GM21526 (cell line): ENCODE measurements at regions not wholly inside any gene's neighbourhood (a gene's known extent, or its start where the extent isn't known, plus 50 kb on each side); places are given as distances from the start of the nearest gene placed in this dataset.

Source experiments
- ATAC-seq: cut with Tn5 transposase; IDR thresholded peaks from one replicate; pipeline ENCODE4 v1.9.1; 2021; ENCODE audit warnings: moderate library complexity; ENCODE audit not compliant: unreplicated experiment, low FRiP score

DNA sequence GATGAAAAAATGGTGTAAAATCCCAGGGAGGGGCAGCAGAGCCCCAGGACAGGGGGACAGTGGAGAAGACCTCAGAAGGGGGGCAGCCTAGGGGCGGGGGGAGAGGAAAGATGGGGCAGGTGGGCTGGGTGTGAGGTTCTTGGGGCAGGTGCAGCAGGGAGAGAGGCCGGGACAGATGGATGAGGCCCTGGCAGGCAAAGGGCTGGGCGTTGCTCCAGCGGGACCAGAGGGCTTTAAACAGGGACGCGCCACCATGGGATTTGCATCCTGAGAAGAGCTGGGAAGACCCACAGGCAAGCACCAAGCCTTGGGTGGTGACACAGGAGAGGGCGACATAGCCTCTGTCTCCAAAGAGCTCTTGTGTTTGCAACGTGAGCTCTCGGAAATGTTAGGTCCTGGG is 1342.8 kb downstream of the TBC1D22A start:
- no peak for ATAC-seq

- no peak for ATAC-seq
Observed at GRCh38 chr22:48104766-48105165, 1342.3 kb downstream of the TBC1D22A start.

GRCh38 chr22:48104102-48104738 is 1341.8 kb downstream of the TBC1D22A start:
- ATAC-seq, result no peak

- no peak for ATAC-seq
Observed at GRCh38 chr22:48103126-48103875, 1340.9 kb downstream of the TBC1D22A start.

DNA sequence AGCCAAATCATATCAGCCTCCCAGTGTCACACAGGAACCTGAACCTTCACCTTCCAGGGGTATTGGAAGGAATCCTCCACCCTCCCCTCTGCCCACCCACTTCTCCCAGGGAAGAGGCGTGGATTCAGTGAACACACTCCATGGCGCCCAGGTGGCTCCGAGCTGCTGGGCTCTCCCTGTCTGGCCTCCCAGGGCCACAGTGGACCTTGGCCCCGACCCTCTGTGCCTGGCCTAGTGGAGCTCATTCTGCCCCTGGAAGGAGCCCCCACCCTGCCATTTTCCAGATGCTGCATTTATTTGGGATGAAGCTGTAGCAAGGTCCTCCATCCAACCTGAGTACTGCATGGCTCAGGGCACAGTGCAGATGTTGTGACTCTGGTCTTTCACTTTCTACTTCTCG is 1340.1 kb downstream of the TBC1D22A start:
- ATAC-seq, result no peak

- ATAC-seq, result no peak
Observed at GRCh38 chr22:48101704-48102103, 1339.3 kb downstream of the TBC1D22A start.

- no peak for ATAC-seq
Observed at GRCh38 chr22:48100685-48101417, 1338.4 kb downstream of the TBC1D22A start.

- ATAC-seq, result no peak
Observed at GRCh38 chr22:48099671-48100070, 1337.2 kb downstream of the TBC1D22A start.

- no peak for ATAC-seq
Observed at GRCh38 chr22:48099251-48099650, 1336.8 kb downstream of the TBC1D22A start.

DNA sequence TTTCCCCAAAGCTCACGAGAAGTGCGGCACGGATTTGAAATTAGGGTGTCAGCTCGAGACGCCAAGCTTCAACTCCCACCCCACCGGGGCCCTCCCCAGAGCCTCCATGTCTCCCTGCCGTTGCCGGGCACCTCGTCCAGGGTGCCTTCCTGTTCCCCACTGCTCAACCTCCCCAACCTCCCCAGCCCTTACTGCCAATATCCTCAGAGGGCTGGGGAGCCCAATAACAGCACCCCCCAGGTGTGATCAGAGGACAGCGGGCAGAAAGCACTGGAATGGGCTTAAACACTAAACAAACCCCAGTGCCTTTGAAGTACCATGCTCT is 1336.4 kb downstream of the TBC1D22A start:
- peak; percentile 5 for ATAC-seq

DNA sequence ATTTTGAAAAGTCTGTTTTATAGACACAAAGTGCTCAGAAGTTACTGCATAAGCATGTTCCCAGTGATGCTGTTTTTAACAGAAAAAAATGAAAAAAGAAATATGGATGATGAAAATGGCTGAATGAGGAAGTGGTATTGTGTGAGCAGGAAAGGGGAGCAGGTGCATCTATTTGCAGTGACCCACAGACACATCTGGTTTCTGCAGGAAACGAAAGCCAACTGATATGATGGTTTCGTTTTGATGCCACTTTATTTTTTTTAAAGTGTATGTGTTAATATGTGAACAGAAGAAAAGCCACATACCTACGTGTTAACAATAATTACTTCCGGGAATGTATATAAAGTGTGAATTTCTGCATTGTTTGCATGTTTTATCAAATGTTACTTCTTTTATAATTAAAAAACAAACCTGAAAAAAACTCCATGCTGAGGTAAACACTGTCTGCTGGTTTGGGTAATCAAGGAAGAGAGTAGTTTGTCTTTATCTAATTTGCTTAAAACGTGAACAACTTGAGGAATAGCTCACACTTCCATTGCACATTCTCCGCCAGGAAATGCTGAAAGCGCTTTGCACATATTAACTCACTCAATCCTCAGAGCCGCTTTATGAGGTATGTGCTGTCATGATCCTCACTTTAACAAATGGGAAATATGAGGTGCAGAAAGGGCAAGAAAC is 1335.9 kb downstream of the TBC1D22A start:
- peak; percentile 85 for ATAC-seq

- peak; percentile 33 for ATAC-seq
Observed at GRCh38 chr22:48097723-48098122, 1335.3 kb downstream of the TBC1D22A start.

GRCh38 chr22:48096851-48097665 is 1334.6 kb downstream of the TBC1D22A start:
- ATAC-seq, result peak; percentile 8

DNA sequence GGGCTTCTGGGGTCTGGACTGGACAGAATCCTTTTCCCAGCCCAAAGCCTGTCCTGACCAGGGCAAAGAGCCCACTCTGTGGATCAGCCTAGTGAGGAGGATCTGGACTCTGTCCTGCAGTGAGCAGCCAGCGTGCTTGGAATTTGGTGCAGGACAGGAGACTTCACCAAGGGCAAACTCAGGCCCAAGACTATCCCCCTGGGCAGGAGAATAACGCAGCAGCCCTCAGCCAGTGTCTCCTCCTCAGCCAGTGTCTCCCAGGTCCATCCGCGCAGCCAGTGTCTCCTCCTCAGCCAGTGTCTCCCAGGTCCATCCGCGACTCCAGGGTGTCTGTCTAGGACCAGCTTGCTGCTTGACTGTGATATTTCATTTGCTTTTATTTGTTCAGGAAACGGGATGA is 1334.0 kb downstream of the TBC1D22A start:
- no peak for ATAC-seq

DNA sequence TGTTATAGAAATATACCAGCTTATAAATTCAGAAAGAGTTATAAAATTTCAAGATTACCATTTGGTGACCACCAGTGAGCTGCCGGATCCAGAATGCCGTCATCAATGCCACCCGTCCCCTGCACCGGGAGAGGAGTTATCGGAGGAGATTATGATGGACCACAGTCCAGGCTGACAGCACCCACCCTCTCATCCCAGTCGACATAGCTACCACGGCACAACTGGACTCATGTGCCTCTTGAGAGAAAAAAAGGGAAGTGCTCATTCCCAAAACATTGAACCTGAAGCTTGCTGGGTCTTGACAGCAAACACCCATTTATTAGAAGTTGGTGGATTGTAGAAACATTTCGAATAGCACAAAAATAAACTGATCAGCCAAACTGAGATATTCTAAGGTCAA is 1331.5 kb downstream of the TBC1D22A start:
- no peak for ATAC-seq

DNA sequence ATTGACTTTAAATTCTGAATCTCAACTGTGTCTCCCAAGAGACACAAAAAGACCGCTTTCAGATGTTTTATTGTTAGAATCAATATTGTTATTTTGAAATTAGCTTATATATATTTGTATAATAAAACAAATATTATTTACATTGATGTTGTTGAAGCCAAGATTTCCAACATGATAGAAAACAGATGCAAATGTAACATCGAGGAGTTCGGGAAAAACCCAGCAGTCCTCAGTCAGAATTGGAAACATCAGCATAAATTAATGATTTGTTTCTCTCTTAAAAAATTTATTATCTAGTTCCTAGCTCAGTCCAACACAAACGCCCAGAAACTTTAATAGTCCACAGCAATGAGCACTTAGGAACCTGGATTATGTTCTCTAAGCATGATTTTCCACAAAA is 1330.4 kb downstream of the TBC1D22A start:
- ATAC-seq, result no peak

DNA sequence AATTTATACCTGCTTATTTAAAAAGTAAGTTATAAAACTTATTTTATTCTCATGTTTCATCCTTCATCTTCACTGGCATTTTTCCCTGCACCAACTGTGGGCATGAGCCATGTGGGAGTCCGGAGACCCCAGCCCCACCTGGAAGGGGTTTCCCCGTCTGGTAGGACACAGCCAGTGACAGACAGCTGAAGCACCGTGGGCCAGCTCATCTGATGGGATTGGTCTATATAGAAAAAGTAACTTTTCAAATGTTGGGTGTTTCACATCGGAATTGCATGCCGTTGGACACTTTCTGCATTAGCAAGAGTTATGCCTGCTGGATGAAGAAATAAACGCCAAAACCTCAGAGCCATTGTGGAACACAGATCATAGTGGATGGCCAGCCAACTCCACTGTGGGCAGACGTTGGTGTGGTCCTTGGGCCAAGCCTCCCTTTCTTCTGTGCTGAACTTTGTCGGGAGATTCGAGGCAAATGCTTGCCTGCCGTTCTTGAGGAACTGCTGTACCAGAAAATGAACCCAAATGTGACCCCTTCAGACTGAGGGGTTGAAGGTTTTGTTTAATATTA is 1329.3 kb downstream of the TBC1D22A start:
- ATAC-seq, result no peak

DNA sequence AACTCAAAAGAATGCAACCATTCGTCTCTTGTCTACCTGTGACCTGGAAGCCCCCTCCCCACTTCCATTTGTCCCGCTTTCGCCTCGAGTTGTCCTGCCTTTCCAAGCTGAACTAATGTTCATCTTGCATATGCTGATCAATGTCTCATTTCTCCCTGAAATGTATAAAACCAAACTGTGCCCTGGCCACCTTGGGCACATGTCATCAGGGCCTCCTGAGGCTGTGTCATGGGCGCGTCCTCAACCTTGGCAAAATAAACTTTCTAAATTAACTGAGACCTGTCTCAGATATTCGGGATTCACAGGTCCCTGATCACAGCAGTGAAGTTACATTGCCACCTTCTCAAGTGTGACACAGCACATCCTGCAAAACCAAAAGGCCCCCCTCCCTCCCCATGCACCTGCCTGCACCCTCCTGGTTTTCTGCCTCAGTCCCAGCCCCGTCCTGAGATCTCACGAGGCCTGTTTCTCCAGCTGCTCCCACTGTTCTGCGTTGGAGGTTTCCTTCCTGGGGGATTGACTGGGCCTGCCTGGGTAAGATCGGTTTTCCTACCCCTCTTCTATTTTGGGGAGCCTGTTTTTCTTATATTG is 1328.7 kb downstream of the TBC1D22A start:
- ATAC-seq, result no peak

DNA sequence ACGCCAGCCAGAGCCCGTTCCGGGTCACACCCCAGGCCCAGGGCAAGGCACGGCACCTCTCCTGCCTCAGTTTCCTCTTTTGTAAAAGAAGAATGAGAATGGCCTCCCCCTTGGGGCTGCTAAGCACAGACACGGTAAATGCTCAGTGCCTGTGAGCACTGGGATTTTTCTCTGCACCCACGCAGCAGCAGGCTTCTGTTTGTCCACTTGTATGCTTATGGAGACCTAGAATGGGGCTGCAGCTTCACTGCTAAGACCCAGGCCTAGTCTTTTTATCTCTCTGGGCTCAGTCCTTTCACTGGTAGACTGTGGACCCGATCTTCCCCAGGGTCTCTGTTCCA is 1327.9 kb downstream of the TBC1D22A start:
- no peak for ATAC-seq
